NCI-H1694 treated with DMSO at 0.1 percent for 48 hours (cell line): ENCODE measurements at regions not wholly inside any gene's neighbourhood (a gene's known extent, or its start where the extent isn't known, plus 50 kb on each side); places are given as distances from the start of the nearest gene placed in this dataset.
"Not testable (repeated sequence)": the region's sequence is repeated elsewhere in the genome, so short reads cannot be mapped to it uniquely, and the experiment has no call there.

Source experiments
- DNase-seq: peaks from one replicate; lab custom pipeline; 2025; lab: John Stamatoyannopoulos, UW

DNA sequence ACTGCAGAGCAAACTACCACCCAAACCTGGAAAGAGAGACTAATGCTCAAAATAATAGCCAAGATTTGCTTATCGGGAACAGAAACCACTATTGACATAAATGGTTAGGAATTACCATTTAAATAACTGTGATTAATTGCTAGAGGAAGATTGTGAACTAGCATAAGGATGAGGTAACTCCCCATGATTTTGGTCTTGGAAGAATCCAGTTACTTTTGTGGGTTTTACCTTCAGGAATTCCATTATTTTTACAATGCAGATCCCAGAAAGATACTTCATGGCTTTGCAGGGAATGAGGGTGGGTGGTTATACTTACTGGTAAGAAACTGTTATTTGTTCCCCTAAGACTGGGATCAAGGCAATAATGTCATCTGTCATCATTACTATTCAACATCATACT is 652.9 kb upstream of the FLRT2 start:
- DNase-seq = no peak

DNA sequence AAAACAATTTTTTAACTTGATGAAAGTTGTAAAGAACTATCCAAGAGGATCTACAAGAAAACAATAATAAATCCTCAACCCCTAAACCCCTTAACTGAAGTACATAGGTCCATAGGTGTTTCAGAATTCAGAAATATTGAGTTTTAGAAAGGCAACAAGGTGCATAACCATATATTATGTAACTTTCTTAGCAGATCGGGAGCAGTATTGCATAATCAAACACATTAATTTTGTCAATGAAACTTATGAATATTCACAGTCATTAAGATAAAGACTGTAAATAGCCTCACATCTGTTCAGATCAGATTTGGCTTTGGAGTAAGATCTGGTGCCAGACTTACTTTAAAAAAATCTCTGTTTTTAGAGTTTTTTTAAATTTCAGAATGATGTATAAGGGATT is 647.1 kb upstream of the FLRT2 start:
- no peak for DNase-seq

GRCh38 chr14:84885061-84885460 is 644.9 kb upstream of the FLRT2 start:
- DNase-seq = no peak

DNA sequence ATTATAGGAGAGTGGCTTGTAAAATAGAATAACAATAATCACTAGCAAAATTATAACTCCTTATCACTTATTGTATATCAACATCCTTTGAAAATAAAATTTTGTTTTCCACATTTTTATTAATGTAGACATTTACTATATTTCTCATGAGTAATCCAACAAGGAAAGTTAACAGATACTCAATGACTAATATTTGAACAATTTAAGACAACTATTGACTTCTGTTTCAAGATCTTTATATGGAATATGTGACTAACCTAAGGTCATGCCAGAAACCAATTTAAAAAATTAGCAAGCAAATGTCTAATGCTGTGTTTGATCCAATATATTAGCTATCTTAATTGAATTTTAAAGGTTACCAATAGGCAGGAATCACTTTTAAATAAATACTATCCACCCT is 638.5 kb upstream of the FLRT2 start:
- DNase-seq = no peak

GRCh38 chr14:84894254-84894653 is 635.7 kb upstream of the FLRT2 start:
- no peak for DNase-seq

GRCh38 chr14:84922370-84922769 is 607.6 kb upstream of the FLRT2 start:
- DNase-seq = no peak

DNA sequence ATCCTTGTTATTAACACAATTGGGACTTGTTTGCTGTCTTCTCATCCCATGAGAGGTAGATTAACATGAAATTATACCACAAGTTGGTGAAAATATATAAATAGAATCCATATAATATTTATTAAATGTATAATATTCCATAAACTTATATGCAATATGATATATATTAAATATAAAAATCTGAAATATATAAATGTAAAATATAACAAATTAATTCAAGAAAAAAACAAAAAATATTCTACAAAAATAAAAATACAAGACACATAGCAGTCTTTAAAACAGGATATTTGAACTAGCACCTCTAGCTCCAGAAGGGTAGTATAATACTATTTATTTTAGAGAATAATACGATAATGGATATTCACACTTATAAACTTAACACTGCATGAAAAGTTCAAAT is 603.3 kb upstream of the FLRT2 start:
- DNase-seq = no peak

DNA sequence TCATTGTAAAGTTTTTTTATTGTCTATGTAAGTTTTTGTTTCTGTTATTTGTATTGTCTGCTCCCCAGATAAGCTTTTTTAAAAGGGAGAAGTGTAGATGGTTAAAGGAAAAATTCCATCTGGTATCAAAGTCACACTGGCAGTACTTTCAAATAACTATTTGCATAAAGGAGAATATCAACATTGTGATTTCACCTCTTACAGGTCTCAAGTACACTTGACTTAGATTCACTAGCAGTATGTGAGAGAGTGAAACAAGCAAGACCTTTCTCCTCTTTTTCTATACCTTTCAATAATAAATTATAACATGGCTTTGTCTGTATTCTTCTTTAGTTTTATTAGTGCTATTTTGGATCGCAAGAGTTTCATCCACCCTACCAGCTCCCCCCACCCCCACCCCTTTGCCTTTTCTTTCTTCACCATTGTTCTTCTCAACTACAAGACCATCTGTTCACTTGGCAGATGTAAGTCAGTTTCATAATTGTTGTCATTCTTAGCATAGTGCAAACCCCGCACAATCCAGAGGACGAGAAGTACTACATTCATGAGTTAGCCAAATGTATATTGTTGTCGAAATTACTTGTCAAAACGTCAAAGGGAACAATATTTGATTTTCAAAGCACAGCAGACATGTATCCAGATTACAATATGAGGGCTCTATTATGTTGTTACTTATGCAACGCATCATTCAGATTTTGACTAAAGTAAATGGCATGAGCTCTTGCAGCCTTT is 602.7 kb upstream of the FLRT2 start:
- peak; percentile 89 for DNase-seq

DNA sequence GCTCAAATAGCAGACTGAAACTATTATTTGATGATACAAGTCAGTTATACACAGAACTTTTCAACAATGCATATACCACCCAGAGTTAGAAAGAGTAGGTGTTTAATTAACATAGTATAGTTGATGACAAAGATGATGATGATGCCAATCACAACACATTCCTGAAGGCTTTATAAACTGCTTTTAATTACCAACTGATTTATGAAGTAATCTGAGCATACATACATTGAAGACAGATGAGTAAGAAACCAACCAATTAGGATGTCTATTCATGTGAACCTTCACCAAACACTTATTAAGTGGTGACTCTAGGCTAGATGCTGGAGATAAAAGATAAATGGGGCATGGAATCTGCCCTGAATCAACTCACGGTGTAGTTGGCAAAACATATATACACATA is 600.9 kb upstream of the FLRT2 start:
- DNase-seq = no peak

DNA sequence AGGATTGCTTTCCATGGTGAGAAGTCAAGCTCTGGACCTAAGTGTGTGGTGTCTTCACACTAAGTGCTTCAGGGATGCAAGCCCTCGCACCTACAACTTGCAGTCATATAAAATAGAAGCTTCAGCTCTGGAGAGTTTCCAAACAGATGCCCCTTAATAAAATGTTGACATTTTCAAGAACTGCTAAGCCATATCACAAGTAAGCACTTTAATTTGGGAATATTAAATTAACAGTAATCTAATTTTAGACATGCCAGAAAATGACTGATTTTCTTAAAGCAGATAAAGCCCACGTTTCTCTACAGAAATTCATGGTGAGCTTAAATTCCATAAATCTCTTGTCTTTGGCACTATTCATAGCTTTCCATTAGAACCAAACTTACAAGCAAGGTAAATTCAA is 600.1 kb upstream of the FLRT2 start:
- DNase-seq = no peak

- DNase-seq = no peak
Observed at GRCh38 chr14:84937016-84937415, 592.9 kb upstream of the FLRT2 start.

DNA sequence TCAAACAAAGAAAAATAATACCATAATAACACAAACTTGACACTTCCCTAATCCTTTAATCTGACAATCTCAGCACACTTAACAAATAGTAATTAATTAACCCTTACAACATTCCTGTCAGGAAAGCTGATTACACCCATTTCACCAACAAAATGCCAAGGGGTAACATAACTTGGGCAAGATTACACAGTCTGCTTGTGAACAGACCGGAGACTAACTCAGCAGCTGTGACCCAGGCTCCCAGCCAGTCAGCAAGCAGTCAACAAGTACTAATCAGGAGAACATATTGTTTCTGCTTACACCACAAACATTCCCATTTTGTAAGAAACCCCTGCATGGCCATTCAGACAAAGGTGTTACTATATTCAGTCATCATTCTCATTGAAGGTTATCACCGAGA is 592.5 kb upstream of the FLRT2 start:
- DNase-seq = peak; percentile 59

- DNase-seq = not testable (repeated sequence)
Observed at GRCh38 chr14:84944901-84945300, 585.0 kb upstream of the FLRT2 start.

DNA sequence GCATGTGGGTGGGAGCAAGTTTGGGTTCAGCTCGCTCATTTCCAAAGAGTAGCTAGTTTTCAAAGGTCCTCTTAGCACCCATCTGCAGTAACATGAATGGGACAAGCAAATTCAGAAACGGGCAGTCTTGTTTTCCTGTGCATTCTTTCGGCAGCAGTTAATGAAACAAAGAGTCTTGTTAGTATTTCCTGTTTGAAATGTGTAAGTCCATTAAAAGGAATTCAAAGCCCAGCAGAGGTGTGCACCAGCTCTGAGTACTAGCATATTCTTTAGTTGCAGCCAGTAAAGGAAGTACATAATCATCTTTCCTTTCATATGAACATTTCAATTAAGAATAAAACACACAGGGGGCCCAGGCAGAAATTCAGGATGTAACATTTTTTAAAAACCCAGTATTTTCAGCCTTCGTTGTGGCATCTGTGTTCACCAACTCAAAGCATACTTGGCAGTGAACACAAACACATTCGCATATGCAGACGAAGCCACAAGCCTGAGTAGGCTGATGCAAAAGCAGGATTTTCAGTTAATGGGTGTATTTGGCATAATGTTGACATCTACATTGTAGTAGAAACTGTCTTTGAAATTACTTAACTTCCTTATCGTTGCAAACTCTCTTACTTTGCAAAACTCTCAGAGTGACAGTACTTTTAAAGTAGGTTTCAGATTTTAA is 570.0 kb upstream of the FLRT2 start:
- no peak for DNase-seq

DNA sequence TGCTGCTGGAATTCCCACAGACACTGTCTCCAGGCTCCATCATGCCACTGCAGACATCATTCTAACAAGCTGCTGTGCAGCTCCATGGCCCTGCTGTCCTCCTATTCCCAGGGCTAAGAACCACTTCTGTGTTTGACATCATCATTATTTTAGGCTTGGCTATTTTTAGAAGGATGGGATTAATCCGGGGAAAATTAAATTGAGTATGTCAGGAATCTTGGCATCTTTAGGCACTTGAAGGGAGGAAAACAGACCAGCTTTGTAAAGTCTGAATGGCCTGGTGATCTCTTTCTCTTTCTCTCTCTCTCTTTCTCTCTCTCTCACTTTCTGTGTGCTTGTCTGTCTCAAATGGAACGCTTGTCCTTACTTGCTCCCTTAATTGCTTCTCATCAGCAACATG is 568.3 kb upstream of the FLRT2 start:
- peak; percentile 67 for DNase-seq

- no peak for DNase-seq
Observed at GRCh38 chr14:84963518-84963917, 566.4 kb upstream of the FLRT2 start.

- no peak for DNase-seq
Observed at GRCh38 chr14:84965279-84965678, 564.7 kb upstream of the FLRT2 start.

- DNase-seq = no peak
Observed at GRCh38 chr14:84969501-84969900, 560.4 kb upstream of the FLRT2 start.

DNA sequence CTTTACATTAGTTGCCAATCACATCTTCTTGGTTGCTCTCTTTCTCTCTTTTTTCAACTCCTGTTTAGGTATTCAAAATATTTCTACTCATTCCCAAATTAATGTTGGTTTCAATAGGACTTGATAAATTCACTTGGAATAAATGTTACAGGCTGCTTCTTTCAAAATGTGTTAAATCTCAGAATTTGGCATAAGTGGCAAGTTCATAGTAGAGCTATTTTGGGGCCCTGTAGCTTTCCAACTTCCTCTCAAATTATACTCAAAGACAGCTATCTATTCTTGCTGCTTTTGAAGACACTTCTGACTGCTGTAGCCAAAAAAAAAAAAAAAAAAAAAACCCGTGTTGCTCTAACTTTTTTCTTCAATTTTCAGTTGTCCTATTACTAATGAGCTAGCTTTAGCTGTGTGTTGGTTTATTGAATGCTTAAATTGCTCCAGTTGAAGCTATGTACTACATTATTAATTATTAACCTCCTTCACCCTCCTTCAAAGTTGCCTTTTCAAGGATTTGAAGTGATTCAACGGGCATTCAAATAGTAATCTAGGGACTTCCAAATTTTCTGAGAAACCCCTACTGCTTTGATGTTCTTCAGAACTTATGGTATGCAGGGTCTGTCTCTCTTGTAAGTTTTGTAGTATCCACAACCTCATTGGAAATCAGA is 554.6 kb upstream of the FLRT2 start:
- no peak for DNase-seq

- DNase-seq = no peak
Observed at GRCh38 chr14:84976805-84977204, 553.1 kb upstream of the FLRT2 start.

DNA sequence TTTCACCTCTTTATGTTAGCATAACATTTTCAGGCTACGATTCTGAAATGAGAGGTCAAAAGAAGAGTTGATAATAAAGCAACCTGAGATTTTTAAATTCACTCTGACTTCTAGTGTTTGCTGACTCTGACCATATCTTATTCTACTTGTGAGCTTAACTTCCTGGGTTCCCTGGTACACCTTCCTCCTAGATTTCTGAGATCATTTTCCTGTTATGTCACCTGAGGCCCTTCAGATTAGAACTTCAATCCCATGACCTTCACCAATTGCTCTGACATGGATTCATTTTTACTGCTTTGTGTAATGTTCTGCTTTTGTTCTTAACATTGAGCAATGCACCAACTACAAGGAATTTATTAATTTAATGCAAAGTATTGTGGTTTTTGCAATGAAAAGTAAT is 542.9 kb upstream of the FLRT2 start:
- no peak for DNase-seq

GRCh38 chr14:84988357-84988756 is 541.6 kb upstream of the FLRT2 start:
- DNase-seq = no peak

DNA sequence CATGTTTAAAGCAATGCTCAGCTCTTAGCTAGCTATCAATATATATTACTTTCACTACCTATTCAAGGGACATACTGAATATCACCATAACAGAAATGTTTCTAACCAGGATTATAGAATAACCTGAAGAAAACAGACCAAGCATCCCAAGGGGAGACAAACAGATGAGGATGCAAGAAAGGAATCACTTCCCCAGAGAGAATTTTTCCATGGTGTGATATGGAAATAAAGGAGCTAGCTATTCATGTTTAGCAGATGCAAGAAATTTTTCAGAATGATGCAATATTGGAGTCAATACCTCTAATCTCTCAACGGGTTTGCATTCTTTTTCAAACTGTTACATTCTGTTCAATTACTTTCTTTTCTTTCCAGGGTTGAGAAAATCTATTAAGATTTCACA is 538.9 kb upstream of the FLRT2 start:
- DNase-seq = no peak
